H9 (cell line): ENCODE measurements at regions not wholly inside any gene's neighbourhood (a gene's known extent, or its start where the extent isn't known, plus 50 kb on each side); places are given as distances from the start of the nearest gene placed in this dataset.

Source experiments
- DNase-seq: peaks from one replicate; pipeline ENCODE4 v3.0.0-alpha.2; 2017
- H2AFZ ChIP-seq: one replicate; pipeline ENCODE4 v1.6.1; 2013; ENCODE audit warnings: mild to moderate bottlenecking, low read length, control low read depth, moderate library complexity
- H2AK5ac ChIP-seq: 2 replicates; pipeline ENCODE4 v1.6.1; 2013; ENCODE audit warnings: low read length, control low read depth, mixed read lengths; ENCODE audit not compliant: insufficient read length
- H2BK120ac ChIP-seq: one replicate; pipeline ENCODE4 v1.6.1; 2013; ENCODE audit warnings: low read depth, mild to moderate bottlenecking, low read length, control low read depth, inconsistent platforms; ENCODE audit not compliant: poor library complexity, severe bottlenecking
- H2BK12ac ChIP-seq: 2 replicates; pipeline ENCODE4 v1.6.1; 2013; ENCODE audit warnings: low read length, control low read depth, mixed read lengths, low read depth; ENCODE audit not compliant: insufficient read length
- H2BK15ac ChIP-seq: 2 replicates; pipeline ENCODE4 v1.6.1; 2013; ENCODE audit warnings: low read depth, low read length, control low read depth
- H2BK20ac ChIP-seq: one replicate; pipeline ENCODE4 v1.6.1; 2013; ENCODE audit warnings: low read depth, mild to moderate bottlenecking, low read length, control low read depth, inconsistent platforms; ENCODE audit not compliant: poor library complexity, severe bottlenecking
- H2BK5ac ChIP-seq: 2 replicates; pipeline ENCODE4 v1.6.1; 2013; ENCODE audit warnings: low read length, control low read depth, mixed read lengths; ENCODE audit not compliant: insufficient read length
- H3K14ac ChIP-seq: 2 replicates; pipeline ENCODE4 v1.6.1; 2013; ENCODE audit warnings: low read length, control low read depth; ENCODE audit not compliant: insufficient read depth
- H3K18ac ChIP-seq: 2 replicates; pipeline ENCODE4 v1.6.1; 2013; ENCODE audit warnings: low read depth, mild to moderate bottlenecking, mixed read lengths, low read length, control low read depth; ENCODE audit not compliant: insufficient read length
- H3K23ac ChIP-seq: 2 replicates; pipeline ENCODE4 v1.6.1; 2013; ENCODE audit warnings: low read length, control low read depth, mixed read lengths, low read depth; ENCODE audit not compliant: insufficient read length
- H3K23me2 ChIP-seq: 2 replicates; pipeline ENCODE4 v1.6.1; 2013; ENCODE audit warnings: low read depth, mild to moderate bottlenecking, mixed read lengths, low read length, control low read depth; ENCODE audit not compliant: insufficient read length, poor library complexity, severe bottlenecking
- H3K27ac ChIP-seq: 2 replicates; pipeline ENCODE4 v1.5.1; 2013; ENCODE audit warnings: low read length, control low read depth, mixed read lengths, low read depth; ENCODE audit not compliant: insufficient read length
- H3K27me3 ChIP-seq: 2 replicates; pipeline ENCODE4 v1.6.1; 2013; ENCODE audit warnings: low read length, control low read depth, inconsistent platforms; ENCODE audit not compliant: insufficient read depth
- H3K4ac ChIP-seq: 2 replicates; pipeline ENCODE4 v1.6.1; 2013; ENCODE audit warnings: low read depth, mild to moderate bottlenecking, control low read depth, inconsistent platforms, low read length, moderate library complexity
- H3K4me1 ChIP-seq: 2 replicates; pipeline ENCODE4 v1.6.1; 2013; ENCODE audit warnings: low read length, control low read depth, inconsistent platforms; ENCODE audit not compliant: insufficient read depth
- H3K4me2 ChIP-seq: 2 replicates; pipeline ENCODE4 v1.6.1; 2013; ENCODE audit warnings: low read length, control low read depth, mixed read lengths; ENCODE audit not compliant: insufficient read length, insufficient read depth
- H3K56ac ChIP-seq: 2 replicates; pipeline ENCODE4 v1.6.1; 2013; ENCODE audit warnings: low read depth, mild to moderate bottlenecking, mixed read lengths, low read length, control low read depth; ENCODE audit not compliant: insufficient read length
- H3K79me1 ChIP-seq: 2 replicates; pipeline ENCODE4 v1.6.1; 2013; ENCODE audit warnings: low read depth, mild to moderate bottlenecking, moderate library complexity, low read length, control low read depth, inconsistent platforms; ENCODE audit not compliant: insufficient read depth, poor library complexity, severe bottlenecking
- H3K79me2 ChIP-seq: 2 replicates; pipeline ENCODE4 v1.6.1; 2013; ENCODE audit warnings: low read length, control low read depth, inconsistent platforms; ENCODE audit not compliant: insufficient read depth
- H3K9ac ChIP-seq: 2 replicates; pipeline ENCODE4 v1.6.1; 2013; ENCODE audit warnings: low read length, control low read depth, mixed read lengths; ENCODE audit not compliant: insufficient read length; ENCODE audit errors: extremely low read depth
- H3K9me3 ChIP-seq: one replicate; pipeline ENCODE4 v1.6.1; 2013; ENCODE audit warnings: low read depth, low read length, inconsistent platforms; ENCODE audit not compliant: control insufficient read depth
- H3T11ph ChIP-seq: one replicate; pipeline ENCODE4 v1.6.1; 2013; ENCODE audit warnings: mild to moderate bottlenecking, low read length, control low read depth, inconsistent platforms
- H4K20me1 ChIP-seq: one replicate; pipeline ENCODE4 v1.6.1; 2013; ENCODE audit not compliant: control insufficient read depth, insufficient read length, insufficient read depth
- H4K5ac ChIP-seq: 2 replicates; pipeline ENCODE4 v1.6.1; 2013; ENCODE audit warnings: low read depth, mild to moderate bottlenecking, mixed read lengths, low read length, control low read depth; ENCODE audit not compliant: insufficient read length
- H4K8ac ChIP-seq: replicated peaks from 2 replicates; pipeline ENCODE4 v1.6.1; 2013; ENCODE audit warnings: low read length, control low read depth, mixed read lengths, low read depth; ENCODE audit not compliant: insufficient read length
- H4K91ac ChIP-seq: 2 replicates; pipeline ENCODE4 v1.6.1; 2013; ENCODE audit warnings: low read depth, mild to moderate bottlenecking, moderate library complexity, mixed read lengths, low read length, control low read depth; ENCODE audit not compliant: insufficient read length
- H3K27ac Mint-ChIP-seq, 3 experiments: 2 replicates in 2 of 3; 3 replicates in 1 of 3; pipeline ENCODE4 v1.8.0; 2020 to 2021; ENCODE audit warnings: mixed read lengths in 3 of 3, mild to moderate bottlenecking in 1 of 3, moderate library complexity in 1 of 3
- H3K27me3 Mint-ChIP-seq: 2 replicates; pipeline ENCODE4 v1.8.0; 2021; ENCODE audit warnings: low read depth, mild to moderate bottlenecking, moderate library complexity, mixed read lengths
- H3K36me3 Mint-ChIP-seq, 3 experiments: 2 replicates in 2 of 3; 3 replicates in 1 of 3; pipeline ENCODE4 v1.8.0; 2020 to 2021; ENCODE audit warnings: low read depth in 3 of 3, mixed read lengths in 3 of 3; ENCODE audit not compliant: insufficient read depth in 1 of 3
- H3K4me1 Mint-ChIP-seq, 2 experiments: 2 replicates each; pipeline ENCODE4 v1.8.0; 2020; ENCODE audit warnings: mixed read lengths in 2 of 2
- H3K4me3 Mint-ChIP-seq, 2 experiments: 2 replicates in 1 of 2; 3 replicates in 1 of 2; pipeline ENCODE4 v1.8.0; 2020 to 2021; ENCODE audit warnings: mild to moderate bottlenecking in 2 of 2, mixed read lengths in 2 of 2, moderate library complexity in 1 of 2
- H3K9me3 Mint-ChIP-seq, 2 experiments: 2 replicates in 1 of 2; 3 replicates in 1 of 2; pipeline ENCODE4 v1.8.0; 2020; ENCODE audit warnings: mild to moderate bottlenecking in 2 of 2, mixed read lengths in 2 of 2, moderate library complexity in 1 of 2
- CTCF ChIP-seq: fragments of 200-600 bp; sonication (generic); conservative IDR thresholded peaks from 3 replicates; pipeline ENCODE4 v1.8.0; 2021; ENCODE audit warnings: antibody characterized with exemption, mild to moderate bottlenecking

DNA sequence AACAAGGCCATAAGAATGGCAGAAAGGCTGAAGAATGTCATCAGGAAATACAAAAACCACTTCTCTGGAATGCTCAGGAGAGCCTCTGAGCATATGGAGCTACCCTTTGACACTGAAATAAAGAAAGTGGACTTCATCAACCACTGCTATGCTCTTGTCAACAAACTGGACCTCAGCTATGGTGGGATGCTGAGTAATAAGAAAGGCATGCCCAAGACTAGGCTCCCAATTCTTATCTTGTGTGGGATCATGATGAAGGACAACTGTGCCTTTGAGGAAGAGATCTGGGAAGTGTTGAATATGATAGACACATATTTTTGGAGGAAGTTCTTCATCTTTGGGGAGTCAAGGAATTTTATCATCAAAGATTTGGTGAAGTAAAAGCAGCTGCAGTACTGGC, 86.9 kb upstream of the MAGEB16 start:
- Histone ChIP-seq H4K20me1 (no peaks in the 10 kb centered on the region), H3T11ph (no peak overlapping the region), H3K56ac (no peak overlapping the region), H2AK5ac (no peak overlapping the region), H4K91ac (no peak overlapping the region), H2BK15ac (no peak overlapping the region), H3K9ac (no peak overlapping the region), H3K27ac (no peak overlapping the region), H3K79me2 (no peaks in the 10 kb centered on the region), H3K4ac (no peak overlapping the region), H3K18ac (no peak overlapping the region), H2BK20ac (no peak overlapping the region), H2BK12ac (no peak overlapping the region), H3K23me2 (no peaks in the 10 kb centered on the region), H4K8ac (no peak overlapping the region), H4K5ac (no peak overlapping the region), H3K23ac (no peak overlapping the region), H3K9me3 (peaks cover 5% of the 10 kb centered on the region), H3K79me1 (no peaks in the 10 kb centered on the region), H2BK5ac (no peak overlapping the region), H3K4me1 (no peaks in the 10 kb centered on the region), H2AFZ (no peak overlapping the region), H2BK120ac (no peak overlapping the region), H3K14ac (no peak overlapping the region), H3K27me3 (no peaks in the 10 kb centered on the region), H3K4me2 (no peak overlapping the region)
- Mint-ChIP-seq H3K27ac (no peak overlapping the region), H3K27me3 (peaks cover 1% of the 10 kb centered on the region; the same call in 1 of the 2 replicates), H3K4me1 (no peaks in the 10 kb centered on the region), H3K4me3 (no peak overlapping the region), H3K36me3 (peaks cover 0 to 2% (median 0%) of the 10 kb centered on the region in 3 experiments; a peak in 1 of 7 replicates), H3K9me3 (peaks cover 43 to 47% of the 10 kb centered on the region in 2 experiments)
- no peak for DNase-seq
- no peak for TF ChIP-seq CTCF
